WTC11 (cell line): ENCODE measurements at regions not wholly inside any gene's neighbourhood (a gene's known extent, or its start where the extent isn't known, plus 50 kb on each side); places are given as distances from the start of the nearest gene placed in this dataset.

Source experiments
- ATAC-seq: fragments of 200-7000 bp; cut with Tn5 transposase; 2 replicates; pipeline ENCODE4 v1.10.0; 2021; ENCODE audit warnings: mild to moderate bottlenecking, moderate library complexity
- CTCF ChIA-PET: fragments of 300-600 bp; sonication (Branson Sonifier 250); formaldehyde crosslinking; loops from one replicate; lab custom pipeline; 2021; ENCODE audit warnings: antibody characterized with exemption; lab: Charles Lee
- POLR2A ChIA-PET: fragments of 350-600 bp; sonication (Branson Sonifier 250); formaldehyde crosslinking; loops from one replicate; lab custom pipeline; 2021; ENCODE audit warnings: antibody characterized with exemption; lab: Charles Lee
- DNase-seq: peaks from one replicate; pipeline ENCODE4 v3.0.0; 2021; ENCODE audit warnings: low spot score
- H3K27ac Mint-ChIP-seq: 2 replicates; pipeline ENCODE4 v1.8.0; 2021; ENCODE audit warnings: mixed read lengths
- H3K27me3 Mint-ChIP-seq: 2 replicates; pipeline ENCODE4 v1.8.0; 2021; ENCODE audit warnings: low read depth, mild to moderate bottlenecking, moderate library complexity, mixed read lengths
- H3K36me3 Mint-ChIP-seq: 2 replicates; pipeline ENCODE4 v1.8.0; 2021; ENCODE audit warnings: mixed read lengths
- H3K4me1 Mint-ChIP-seq: 2 replicates; pipeline ENCODE4 v1.8.0; 2022; ENCODE audit warnings: mixed read lengths
- H3K4me3 Mint-ChIP-seq: 2 replicates; pipeline ENCODE4 v1.8.0; 2021; ENCODE audit warnings: mild to moderate bottlenecking, moderate library complexity, mixed read lengths
- H3K9me3 Mint-ChIP-seq: 2 replicates; pipeline ENCODE4 v1.8.0; 2021; ENCODE audit warnings: mixed read lengths
- CREB1 ChIP-seq: sonication (generic); formaldehyde crosslinking; IDR thresholded peaks from 2 replicates; pipeline ENCODE4 v1.8.0; 2023; ENCODE audit warnings: mild to moderate bottlenecking, missing genetic modification reagents
- CREM ChIP-seq: sonication (generic); formaldehyde crosslinking; IDR thresholded peaks from 2 replicates; pipeline ENCODE4 v1.8.1; 2022; ENCODE audit warnings: mild to moderate bottlenecking, missing genetic modification reagents, moderate library complexity
- E2F5 ChIP-seq: sonication (generic); formaldehyde crosslinking; IDR thresholded peaks from 2 replicates; pipeline ENCODE4 v1.8.1; 2022; ENCODE audit warnings: mild to moderate bottlenecking, moderate library complexity, missing genetic modification reagents
- ESRRA ChIP-seq: sonication (generic); formaldehyde crosslinking; IDR thresholded peaks from 2 replicates; pipeline ENCODE4 v1.8.1; 2022; ENCODE audit warnings: mild to moderate bottlenecking, missing genetic modification reagents, borderline replicate concordance
- FOXJ3 ChIP-seq: sonication (generic); formaldehyde crosslinking; IDR thresholded peaks from 2 replicates; pipeline ENCODE4 v1.9.0; 2021; ENCODE audit warnings: missing genetic modification reagents, mild to moderate bottlenecking, borderline replicate concordance
- GABPB1 ChIP-seq: sonication (generic); formaldehyde crosslinking; IDR thresholded peaks from 2 replicates; pipeline ENCODE4 v1.8.1; 2023; ENCODE audit warnings: mild to moderate bottlenecking, missing genetic modification reagents
- NFYB ChIP-seq: sonication (generic); formaldehyde crosslinking; conservative IDR thresholded peaks from 2 replicates; pipeline ENCODE4 v1.8.0; 2022; ENCODE audit warnings: low read depth, missing genetic modification reagents
- SMAD4 ChIP-seq: sonication (generic); formaldehyde crosslinking; IDR thresholded peaks from 2 replicates; pipeline ENCODE4 v1.8.0; 2022; ENCODE audit warnings: mild to moderate bottlenecking, missing genetic modification reagents
- TEAD4 ChIP-seq: sonication (generic); formaldehyde crosslinking; IDR thresholded peaks from 2 replicates; pipeline ENCODE4 v1.8.0; 2022; ENCODE audit warnings: mild to moderate bottlenecking, missing genetic modification reagents
- TP53 ChIP-seq: sonication (generic); formaldehyde crosslinking; IDR thresholded peaks from 2 replicates; pipeline ENCODE4 v1.8.1; 2023; ENCODE audit warnings: mild to moderate bottlenecking, missing genetic modification reagents
- ZNF232 ChIP-seq: sonication (generic); formaldehyde crosslinking; IDR thresholded peaks from 2 replicates; pipeline ENCODE4 v1.8.0; 2022; ENCODE audit warnings: mild to moderate bottlenecking, missing genetic modification reagents
- ZNF263 ChIP-seq: sonication (generic); formaldehyde crosslinking; IDR thresholded peaks from 2 replicates; pipeline ENCODE4 v1.8.1; 2022; ENCODE audit warnings: low read depth, mild to moderate bottlenecking, moderate library complexity, missing genetic modification reagents
- ZNF281 ChIP-seq: sonication (generic); formaldehyde crosslinking; IDR thresholded peaks from 2 replicates; pipeline ENCODE4 v1.8.0; 2023; ENCODE audit warnings: mild to moderate bottlenecking, missing genetic modification reagents
- ZNF425 ChIP-seq: fragments of 250-450 bp; sonication (Bioruptor Pico); conservative IDR thresholded peaks from 2 replicates; pipeline ENCODE4 v1.9.0; 2021; ENCODE audit warnings: mild to moderate bottlenecking
- TF ChIP-seq, protein P1 (sequence below): sonication (generic); formaldehyde crosslinking; IDR thresholded peaks from 2 replicates; pipeline ENCODE4 v1.8.0; 2022; ENCODE audit warnings: mild to moderate bottlenecking, missing genetic modification reagents
- TF ChIP-seq, protein P2 (sequence below): sonication (generic); formaldehyde crosslinking; IDR thresholded peaks from 2 replicates; pipeline ENCODE4 v1.8.1; 2022; ENCODE audit warnings: missing genetic modification reagents, borderline replicate concordance
- TF ChIP-seq, protein P3 (sequence below): fragments of 250-450 bp; sonication (Bioruptor Pico); IDR thresholded peaks from 2 replicates; pipeline ENCODE4 v1.9.0; 2021; ENCODE audit warnings: moderate library complexity, mild to moderate bottlenecking, inconsistent platforms, borderline replicate concordance
- TF ChIP-seq, protein P4 (sequence below): sonication (generic); formaldehyde crosslinking; IDR thresholded peaks from 2 replicates; pipeline ENCODE4 v1.8.1; 2022; ENCODE audit warnings: mild to moderate bottlenecking, missing genetic modification reagents, moderate library complexity, borderline replicate concordance

DNA sequence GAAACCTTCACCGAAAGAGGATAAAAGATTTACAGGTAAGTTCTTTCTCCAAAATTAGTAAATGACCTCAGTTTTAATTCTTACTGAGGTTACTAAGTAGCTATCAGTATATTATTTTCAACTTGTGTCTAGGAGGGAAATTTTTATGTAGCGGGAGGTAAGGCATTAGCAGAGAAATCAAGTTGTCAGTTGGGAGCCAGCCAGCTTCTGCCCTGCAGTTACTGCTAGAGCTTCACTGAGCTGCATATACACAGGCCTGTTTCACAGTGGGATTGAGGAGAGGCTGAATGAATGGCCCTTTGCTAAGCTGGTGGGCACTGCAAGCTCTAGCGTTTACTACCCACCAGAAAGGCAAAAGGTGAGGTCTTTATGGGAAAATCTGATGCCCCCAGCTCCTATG, 105.7 kb downstream of the ACAA2 start (continued):
- TF ChIP-seq CREM (CRISPR knock-in tag) = no peak
- TF ChIP-seq, all 79 proteins: peak for 0

DNA sequence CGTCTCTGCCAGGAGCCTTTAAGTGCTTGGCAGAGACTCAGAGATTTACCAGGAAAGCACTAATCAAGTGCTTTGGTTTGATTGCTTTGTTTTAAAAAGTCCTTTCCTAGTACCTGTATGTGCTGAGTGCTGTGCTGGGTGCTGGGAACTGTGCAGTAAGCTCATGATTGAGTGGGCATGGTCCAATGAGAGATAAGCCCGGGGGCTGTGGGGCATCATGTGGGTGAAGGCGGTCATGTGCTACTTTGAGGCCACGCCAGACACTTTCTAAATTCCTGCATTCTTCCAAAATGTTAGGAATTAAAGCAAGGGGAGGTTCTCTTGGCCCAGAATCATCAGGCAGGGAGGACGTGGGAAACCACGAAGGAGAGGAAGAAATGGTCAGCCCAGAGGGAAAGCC, 109.0 kb downstream of the ACAA2 start:
- no peak overlapping the region for H3K27ac Mint-ChIP-seq
- H3K4me3 Mint-ChIP-seq = no peak overlapping the region
- CTCF ChIA-PET = no interaction called here

More for the DNA sequence above, 109.0 kb downstream of the ACAA2 start:
- H3K36me3 Mint-ChIP-seq = no peaks in the 10 kb centered on the region
- H3K27me3 Mint-ChIP-seq = no peaks in the 10 kb centered on the region; the same call in 1 of the 2 replicates
- TF ChIP-seq GABPB1 (CRISPR knock-in tag) (no peak), ZNF281 (CRISPR knock-in tag) (no peak), ZNF263 (CRISPR knock-in tag) (no peak), SMAD4 (CRISPR knock-in tag) (no peak), TP53 (no peak), E2F5 (no peak), CREB1 (no peak), ZNF425 (CRISPR knock-in tag) (no peak), NFYB (CRISPR knock-in tag) (no peak), FOXJ3 (CRISPR knock-in tag) (no peak), ZNF232 (no peak), TEAD4 (CRISPR knock-in tag) (no peak), ESRRA (CRISPR knock-in tag) (no peak)
- TF ChIP-seq, protein P1, sequence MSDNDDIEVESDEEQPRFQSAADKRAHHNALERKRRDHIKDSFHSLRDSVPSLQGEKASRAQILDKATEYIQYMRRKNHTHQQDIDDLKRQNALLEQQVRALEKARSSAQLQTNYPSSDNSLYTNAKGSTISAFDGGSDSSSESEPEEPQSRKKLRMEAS (CRISPR knock-in tag) = no peak
- TF ChIP-seq, protein P2, sequence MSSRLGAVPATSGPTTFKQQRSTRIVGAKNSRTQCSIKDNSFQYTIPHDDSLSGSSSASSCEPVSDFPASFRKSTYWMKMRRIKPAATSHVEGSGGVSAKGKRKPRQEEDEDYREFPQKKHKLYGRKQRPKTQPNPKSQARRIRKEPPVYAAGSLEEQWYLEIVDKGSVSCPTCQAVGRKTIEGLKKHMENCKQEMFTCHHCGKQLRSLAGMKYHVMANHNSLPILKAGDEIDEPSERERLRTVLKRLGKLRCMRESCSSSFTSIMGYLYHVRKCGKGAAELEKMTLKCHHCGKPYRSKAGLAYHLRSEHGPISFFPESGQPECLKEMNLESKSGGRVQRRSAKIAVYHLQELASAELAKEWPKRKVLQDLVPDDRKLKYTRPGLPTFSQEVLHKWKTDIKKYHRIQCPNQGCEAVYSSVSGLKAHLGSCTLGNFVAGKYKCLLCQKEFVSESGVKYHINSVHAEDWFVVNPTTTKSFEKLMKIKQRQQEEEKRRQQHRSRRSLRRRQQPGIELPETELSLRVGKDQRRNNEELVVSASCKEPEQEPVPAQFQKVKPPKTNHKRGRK (CRISPR knock-in tag) = no peak
- TF ChIP-seq, protein P3, sequence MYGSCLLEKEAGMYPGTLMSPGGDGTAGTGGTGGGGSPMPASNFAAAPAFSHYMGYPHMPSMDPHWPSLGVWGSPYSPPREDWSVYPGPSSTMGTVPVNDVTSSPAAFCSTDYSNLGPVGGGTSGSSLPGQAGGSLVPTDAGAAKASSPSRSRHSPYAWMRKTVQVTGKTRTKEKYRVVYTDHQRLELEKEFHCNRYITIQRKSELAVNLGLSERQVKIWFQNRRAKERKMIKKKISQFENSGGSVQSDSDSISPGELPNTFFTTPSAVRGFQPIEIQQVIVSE (CRISPR knock-in tag) = no peak
- TF ChIP-seq, protein P4, sequence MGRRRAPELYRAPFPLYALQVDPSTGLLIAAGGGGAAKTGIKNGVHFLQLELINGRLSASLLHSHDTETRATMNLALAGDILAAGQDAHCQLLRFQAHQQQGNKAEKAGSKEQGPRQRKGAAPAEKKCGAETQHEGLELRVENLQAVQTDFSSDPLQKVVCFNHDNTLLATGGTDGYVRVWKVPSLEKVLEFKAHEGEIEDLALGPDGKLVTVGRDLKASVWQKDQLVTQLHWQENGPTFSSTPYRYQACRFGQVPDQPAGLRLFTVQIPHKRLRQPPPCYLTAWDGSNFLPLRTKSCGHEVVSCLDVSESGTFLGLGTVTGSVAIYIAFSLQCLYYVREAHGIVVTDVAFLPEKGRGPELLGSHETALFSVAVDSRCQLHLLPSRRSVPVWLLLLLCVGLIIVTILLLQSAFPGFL = no peak
- POLR2A ChIA-PET = no interaction called here
- peaks cover 6% of the 10 kb centered on the region for H3K9me3 Mint-ChIP-seq
- peaks cover 11% of the 10 kb centered on the region for H3K4me1 Mint-ChIP-seq
- ATAC-seq = no peak
- DNase-seq = no peak
